Ishikawa (cell line): ENCODE measurements at regions not wholly inside any gene's neighbourhood (a gene's known extent, or its start where the extent isn't known, plus 50 kb on each side); places are given as distances from the start of the nearest gene placed in this dataset.

Experiments
- REST ChIP-seq: IDR thresholded peaks from 2 replicates; pipeline ENCODE4 v1.6.1; 2012; ENCODE audit warnings: low read depth, mild to moderate bottlenecking
- YY1 ChIP-seq: IDR thresholded peaks from 2 replicates; pipeline ENCODE4 v1.6.1; 2012; ENCODE audit warnings: low read depth

GRCh38 chr7:46201961-46202360, 280.9 kb upstream of the IGFBP3 start:
- TF ChIP-seq YY1 (no peak), REST (no peak)
